Adrenal gland (tissue), 9 donors: ENCODE measurements at regions not wholly inside any gene's neighbourhood (a gene's known extent, or its start where the extent isn't known, plus 50 kb on each side); places are given as distances from the start of the nearest gene placed in this dataset.

Experiments
- DNase-seq, 7 donors: peaks; one replicate each; pipeline ENCODE4 v3.0.0-alpha.2; 2019 to 2020
- H3K27ac ChIP-seq, 5 donors: fragments of 200-600 bp; sonication (generic) in 4 of 5; 1 replicate in 3 of 5; 2 replicates in 2 of 5; pipeline versions ENCODE4 v1.5.1 to v1.8.0; 2016 to 2020; ENCODE audit warnings: mild to moderate bottlenecking in 1 of 5
- H3K27me3 ChIP-seq: fragments of 200-600 bp; 2 replicates; pipeline ENCODE4 v1.8.0; 2021
- H3K36me3 ChIP-seq, 2 donors: fragments of 200-600 bp; replicated peaks in 1 of 2; 1 replicate in 1 of 2; 2 replicates in 1 of 2; pipeline versions ENCODE4 v1.5.1 to v1.8.0; 2018 to 2022
- H3K4me1 ChIP-seq, 2 donors: fragments of 200-600 bp; replicated peaks in 1 of 2; 1 replicate in 1 of 2; 2 replicates in 1 of 2; pipeline versions ENCODE4 v1.5.1 to v1.8.0; 2018 to 2021
- H3K4me3 ChIP-seq, 4 donors: fragments of 200-600 bp; sonication (generic) in 3 of 4; one replicate each; pipeline ENCODE4 v1.5.1; 2016 to 2018
- H3K9me3 ChIP-seq, 3 donors: fragments of 200-600 bp; sonication (generic) in 1 of 3; replicated peaks in 1 of 3; 1 replicate in 2 of 3; 2 replicates in 1 of 3; pipeline versions ENCODE4 v1.5.1 to v1.8.0; 2016 to 2021
- POLR2A ChIP-seq, 2 donors: fragments of 450-650 bp; IDR thresholded peaks; one replicate each; pipeline ENCODE4 v1.6.1; 2017; ENCODE audit warnings: antibody characterized with exemption in 2 of 2, mild to moderate bottlenecking in 2 of 2, moderate library complexity in 1 of 2
- WGBS, 4 donors: extraction: QIAGEN DNeasy Blood & Tissue Kit in 2 of 4; methylation state at CpG; one replicate each; pipeline versions ENCODE4 v1.1.5 to v1.1.7; 2013 to 2017; 5-methylcytosine and 5-hydroxymethylcytosine counted together
- intact Hi-C, 2 donors: fragments of 100-400 bp; cut with DNase I; formaldehyde crosslinking; loops; one replicate each; pipeline versions ENCODE4 v1.14.1 to v1.15.0; 2022 to 2023
- TF ChIP-seq, protein P1 (sequence below), 6 experiments: fragments of 450-650 bp in 4 of 6; fragments of 200-600 bp in 2 of 6; sonication (generic) in 1 of 6; IDR thresholded peaks; 1 replicate in 5 of 6; 2 replicates in 1 of 6; pipeline versions ENCODE4 v1.5.1 to v1.8.0; 2016 to 2021; ENCODE audit warnings: antibody characterized with exemption in 6 of 6, mild to moderate bottlenecking in 2 of 6, moderate library complexity in 1 of 6
- donor health status: healthy with polysubstance abuse.
- donor health status: Bipolar disorder and iron deficiency.
- donor health status: DM: yes; HTN: yes; CAD: no.
- donor health status: DM: no; HTN: no; CAD: no.
- donor health status: DM: no; HTN: no; CAD: no.

DNA sequence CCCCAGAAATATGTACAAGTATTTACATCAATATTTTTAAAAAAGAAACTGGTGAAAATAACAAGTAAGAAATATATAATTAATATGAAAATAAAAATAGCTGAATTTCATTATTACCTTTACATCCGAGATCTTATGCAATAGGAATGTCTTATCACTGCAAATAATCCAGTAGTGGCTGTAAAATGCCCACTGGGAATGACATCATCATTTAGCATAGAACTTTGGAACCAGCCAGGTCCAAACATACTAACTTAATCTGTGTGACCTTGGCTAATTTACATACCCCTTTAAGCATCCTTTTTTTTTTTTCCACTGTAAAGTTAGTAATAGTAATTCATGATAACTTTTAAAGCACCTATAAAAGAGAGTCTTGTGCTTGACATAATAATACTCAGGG is 611.7 kb downstream of the ZIC1 start:
- WGBS, 4 donors: 67 to 76% (median 71%) methylated on average over 1 of the region's 1 CpG
- Histone ChIP-seq H3K27ac (no peak overlapping the region), H3K4me1 (no peaks in the 10 kb centered on the region), H3K36me3 (no peaks in the 10 kb centered on the region), H3K9me3 (no peaks in the 10 kb centered on the region), H3K4me3 (no peak overlapping the region), H3K27me3 (no peaks in the 10 kb centered on the region)
- intact Hi-C loops: no loop called here
- TF ChIP-seq, protein P1, sequence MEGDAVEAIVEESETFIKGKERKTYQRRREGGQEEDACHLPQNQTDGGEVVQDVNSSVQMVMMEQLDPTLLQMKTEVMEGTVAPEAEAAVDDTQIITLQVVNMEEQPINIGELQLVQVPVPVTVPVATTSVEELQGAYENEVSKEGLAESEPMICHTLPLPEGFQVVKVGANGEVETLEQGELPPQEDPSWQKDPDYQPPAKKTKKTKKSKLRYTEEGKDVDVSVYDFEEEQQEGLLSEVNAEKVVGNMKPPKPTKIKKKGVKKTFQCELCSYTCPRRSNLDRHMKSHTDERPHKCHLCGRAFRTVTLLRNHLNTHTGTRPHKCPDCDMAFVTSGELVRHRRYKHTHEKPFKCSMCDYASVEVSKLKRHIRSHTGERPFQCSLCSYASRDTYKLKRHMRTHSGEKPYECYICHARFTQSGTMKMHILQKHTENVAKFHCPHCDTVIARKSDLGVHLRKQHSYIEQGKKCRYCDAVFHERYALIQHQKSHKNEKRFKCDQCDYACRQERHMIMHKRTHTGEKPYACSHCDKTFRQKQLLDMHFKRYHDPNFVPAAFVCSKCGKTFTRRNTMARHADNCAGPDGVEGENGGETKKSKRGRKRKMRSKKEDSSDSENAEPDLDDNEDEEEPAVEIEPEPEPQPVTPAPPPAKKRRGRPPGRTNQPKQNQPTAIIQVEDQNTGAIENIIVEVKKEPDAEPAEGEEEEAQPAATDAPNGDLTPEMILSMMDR (IDR thresholded peaks at IDR 0.05): no peak
- TF ChIP-seq POLR2A (IDR thresholded peaks at IDR 0.05): no peak
- no peak for DNase-seq

DNA sequence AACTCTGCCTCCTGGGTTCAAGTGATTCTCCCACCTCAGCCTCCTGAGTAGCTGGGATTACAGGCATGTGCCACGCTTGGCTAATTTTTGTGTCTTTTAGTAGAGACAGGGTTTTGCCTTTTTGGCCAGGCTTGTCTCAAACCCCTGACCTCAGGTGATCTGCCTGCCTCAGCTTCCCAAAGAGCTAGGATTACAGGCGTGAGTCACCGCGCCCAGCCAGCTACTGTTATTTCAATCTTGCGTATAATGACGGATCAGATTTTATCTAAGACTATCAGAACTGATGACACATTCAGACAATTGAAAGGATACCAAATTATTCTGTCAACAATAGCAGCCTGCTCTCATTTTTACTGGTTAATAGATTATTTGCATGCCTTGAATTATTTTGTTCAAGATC is 612.2 kb downstream of the ZIC1 start:
- Histone ChIP-seq H3K4me1 (no peaks in the 10 kb centered on the region), H3K36me3 (no peaks in the 10 kb centered on the region), H3K9me3 (no peaks in the 10 kb centered on the region), H3K27me3 (no peaks in the 10 kb centered on the region), H3K4me3 (no peak overlapping the region), H3K27ac (no peak overlapping the region)
- DNase-seq: no peak
- no peak for TF ChIP-seq POLR2A (IDR thresholded peaks at IDR 0.05)
- TF ChIP-seq, protein P1 (IDR thresholded peaks at IDR 0.05): no peak
- WGBS, 4 donors: 86 to 88% (median 88%) methylated on average over 6 of the region's 6 CpGs
- intact Hi-C loops: no loop called here

DNA sequence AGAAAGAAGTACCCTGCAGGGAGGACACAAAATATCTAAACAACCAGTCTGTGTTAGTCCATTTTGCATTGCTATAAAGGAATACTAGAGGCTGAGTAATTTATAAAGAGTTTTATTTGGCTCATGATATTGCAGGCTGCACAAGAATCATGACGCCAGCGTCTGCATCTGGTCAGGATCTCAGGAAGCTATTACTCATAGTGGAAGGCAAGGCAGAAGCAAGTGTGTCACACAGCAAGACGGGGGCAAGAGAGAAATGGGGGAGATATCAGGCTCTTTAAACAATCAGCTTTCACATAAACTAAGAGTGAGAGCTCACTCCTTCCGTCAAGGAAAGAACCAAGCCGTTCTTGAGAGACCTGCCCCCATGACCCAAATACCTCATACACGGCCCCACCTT is 614.8 kb downstream of the ZIC1 start:
- Histone ChIP-seq H3K27me3 (no peaks in the 10 kb centered on the region), H3K4me3 (no peak overlapping the region), H3K27ac (no peak overlapping the region), H3K4me1 (no peaks in the 10 kb centered on the region), H3K36me3 (no peaks in the 10 kb centered on the region), H3K9me3 (no peaks in the 10 kb centered on the region)
- WGBS, 4 donors: 37 to 66% (median 53%) methylated on average over 6 of the region's 6 CpGs
- intact Hi-C loops: no loop called here
- no peak for DNase-seq
- no peak for TF ChIP-seq POLR2A (IDR thresholded peaks at IDR 0.05)
- TF ChIP-seq, protein P1 (IDR thresholded peaks at IDR 0.05): no peak

DNA sequence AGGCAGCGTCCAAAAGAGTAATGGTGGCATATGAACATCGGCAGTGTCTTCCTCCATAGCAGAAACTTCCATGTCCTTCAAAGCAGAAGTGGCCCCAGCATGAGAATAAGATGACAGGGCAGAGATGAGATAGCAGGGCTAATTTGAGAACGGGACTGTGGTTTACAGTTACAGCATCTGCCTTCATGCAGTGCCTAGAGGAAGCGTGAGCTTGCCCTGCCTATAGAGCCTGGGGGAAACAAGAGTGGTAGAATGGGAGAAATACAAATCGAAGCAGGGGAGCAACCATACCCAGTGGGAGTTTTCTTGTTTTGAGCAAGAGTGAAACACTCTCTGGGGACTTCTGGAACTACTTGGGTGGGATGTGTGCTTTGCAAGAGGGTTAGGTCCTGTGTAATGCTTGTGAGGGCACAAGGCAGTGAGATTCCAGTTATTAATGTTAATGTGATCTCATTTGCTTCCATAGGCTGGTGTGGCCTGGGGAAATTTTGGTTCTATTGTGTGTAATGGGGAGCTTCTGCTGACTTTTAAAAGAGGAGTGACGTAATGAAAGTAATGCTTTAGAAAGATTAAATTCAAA is 616.9 kb downstream of the ZIC1 start:
- intact Hi-C loops: no loop called here
- 72 to 82% (median 77%) methylated on average over 6 of the region's 6 CpGs for WGBS, 4 donors
- TF ChIP-seq, protein P1 (IDR thresholded peaks at IDR 0.05): no peak
- no peaks in the 10 kb centered on the region for H3K4me1 ChIP-seq
- no peak for DNase-seq
- H3K27ac ChIP-seq: no peak overlapping the region
- H3K27me3 ChIP-seq: no peaks in the 10 kb centered on the region
- H3K36me3 ChIP-seq: no peaks in the 10 kb centered on the region
- H3K9me3 ChIP-seq: no peaks in the 10 kb centered on the region
- no peak overlapping the region for H3K4me3 ChIP-seq
